GM21529 (cell line): ENCODE measurements at regions not wholly inside any gene's neighbourhood (a gene's known extent, or its start where the extent isn't known, plus 50 kb on each side); places are given as distances from the start of the nearest gene placed in this dataset.
A peak's percentile ranks its signal among the peaks of the same experiment; 100 is the strongest.

ENCODE experiments used
- ATAC-seq: cut with Tn5 transposase; IDR thresholded peaks from one replicate; pipeline ENCODE4 v1.9.1; 2021; ENCODE audit not compliant: unreplicated experiment

- no peak for ATAC-seq
Measured at GRCh38 chr3:147843331-147843730, 434.2 kb downstream of the ZIC1 start.

- ATAC-seq: no peak
Measured at GRCh38 chr3:147846293-147846692, 437.1 kb downstream of the ZIC1 start.

- no peak for ATAC-seq
Measured at GRCh38 chr3:147846854-147847478, 437.8 kb downstream of the ZIC1 start.

GRCh38 chr3:147851062-147851461, 441.9 kb downstream of the ZIC1 start:
- no peak for ATAC-seq

- no peak for ATAC-seq
Measured at GRCh38 chr3:147854542-147854941, 445.4 kb downstream of the ZIC1 start.

- no peak for ATAC-seq
Measured at GRCh38 chr3:147864754-147865354, 455.7 kb downstream of the ZIC1 start.

- no peak for ATAC-seq
Measured at GRCh38 chr3:147866561-147866960, 457.4 kb downstream of the ZIC1 start.

- no peak for ATAC-seq
Measured at GRCh38 chr3:147872568-147872967, 463.4 kb downstream of the ZIC1 start.

- no peak for ATAC-seq
Measured at GRCh38 chr3:147875498-147875897, 466.3 kb downstream of the ZIC1 start.

GRCh38 chr3:147881933-147882332, 472.8 kb downstream of the ZIC1 start:
- ATAC-seq: no peak

- ATAC-seq: no peak
Measured at GRCh38 chr3:147886879-147887278, 477.7 kb downstream of the ZIC1 start.

- no peak for ATAC-seq
Measured at GRCh38 chr3:147887797-147888196, 478.6 kb downstream of the ZIC1 start.

GRCh38 chr3:147890114-147890513, 480.9 kb downstream of the ZIC1 start:
- ATAC-seq: peak; percentile 81

- no peak for ATAC-seq
Measured at GRCh38 chr3:147895509-147895908, 486.3 kb downstream of the ZIC1 start.

- no peak for ATAC-seq
Measured at GRCh38 chr3:147900851-147901250, 491.7 kb downstream of the ZIC1 start.

GRCh38 chr3:147903026-147903425, 493.9 kb downstream of the ZIC1 start:
- ATAC-seq: no peak

GRCh38 chr3:147904421-147904820, 495.3 kb downstream of the ZIC1 start:
- no peak for ATAC-seq

GRCh38 chr3:147906285-147906684, 497.1 kb downstream of the ZIC1 start:
- no peak for ATAC-seq

- no peak for ATAC-seq
Measured at GRCh38 chr3:147914532-147914931, 505.4 kb downstream of the ZIC1 start.

- no peak for ATAC-seq
Measured at GRCh38 chr3:147915057-147915456, 505.9 kb downstream of the ZIC1 start.

- no peak for ATAC-seq
Measured at GRCh38 chr3:147919496-147919895, 510.3 kb downstream of the ZIC1 start.

GRCh38 chr3:147921051-147921450, 511.9 kb downstream of the ZIC1 start:
- ATAC-seq: no peak

GRCh38 chr3:147924755-147925154, 515.6 kb downstream of the ZIC1 start:
- ATAC-seq: no peak
